Left cardiac atrium (tissue), 4 donors: ENCODE measurements at regions not wholly inside any gene's neighbourhood (a gene's known extent, or its start where the extent isn't known, plus 50 kb on each side); places are given as distances from the start of the nearest gene placed in this dataset.

Source experiments
- ATAC-seq, 2 donors: fragments of 200-7000 bp; cut with Tn5 transposase; one replicate each; pipeline ENCODE4 v1.9.1; 2020; ENCODE audit warnings: mild to moderate bottlenecking in 2 of 2, moderate library complexity in 2 of 2
- DNase-seq: peaks from one replicate; pipeline ENCODE4 v3.0.0-alpha.2; 2020
- intact Hi-C, 2 donors: fragments of 100-400 bp; cut with DNase I; formaldehyde crosslinking; loops; one replicate each; pipeline versions ENCODE4 v1.14.1 to v1.15.1; 2022 to 2023
- donor health status: DM: no; HTN: yes; CAD: no.
- donor health status: DM: no; HTN: yes; CAD: no; lungs with severe emphysema.
- donor health status: DM: yes; HTN: yes; CAD: no.
- donor health status: Dilated cardiomyopathy.

DNA sequence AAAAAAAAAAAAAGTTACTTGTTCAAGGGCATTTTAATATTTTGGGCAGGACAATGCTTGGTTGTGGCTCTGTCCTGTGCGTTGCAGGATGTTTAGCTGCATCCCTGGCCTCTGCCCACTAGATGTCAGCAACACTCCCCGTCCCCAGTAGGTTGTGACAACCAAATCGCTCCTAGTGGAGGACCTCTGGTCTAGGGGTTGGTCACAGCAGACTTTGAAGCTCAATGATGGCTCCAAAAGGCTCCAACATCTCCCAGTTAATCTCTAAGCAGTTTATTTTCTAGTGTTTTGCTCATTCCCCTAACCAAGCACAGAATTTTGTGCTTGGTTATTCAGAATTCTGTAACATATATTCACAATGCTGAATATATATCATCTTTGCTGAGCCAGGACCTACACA is 67.0 kb downstream of the CHRNA1 start:
- intact Hi-C loops: no loop called here
- DNase-seq (peak; percentile 45), ATAC-seq (peak; percentile 82 to 83)

GRCh38 chr2:174694920-174695319 is 69.4 kb downstream of the CHRNA1 start:
- intact Hi-C loops: no loop called here
- ATAC-seq (no peak), DNase-seq (no peak)

- intact Hi-C loops: no loop called here
- ATAC-seq (no peak), DNase-seq (no peak)
Measured at GRCh38 chr2:174694196-174694878, 69.9 kb downstream of the CHRNA1 start.

DNA sequence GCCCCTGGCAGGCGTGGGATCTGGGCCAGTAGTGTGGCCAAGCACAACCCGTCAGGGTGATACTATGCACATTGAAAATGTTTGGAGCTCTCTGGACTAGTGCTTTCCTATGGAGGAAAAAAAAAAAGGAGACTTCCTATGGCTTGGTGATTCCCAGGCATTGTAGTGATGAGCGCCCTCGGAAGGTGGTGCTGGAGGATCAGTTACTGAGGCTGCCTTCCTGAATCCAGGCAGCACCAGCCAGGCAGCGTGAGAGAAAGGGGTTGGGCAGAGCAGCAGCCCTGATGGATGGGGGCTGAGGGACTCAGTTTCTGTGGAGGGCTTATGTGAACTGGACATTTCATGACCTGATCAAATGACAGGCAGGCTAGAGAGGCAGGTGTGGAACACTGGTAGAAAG is 70.9 kb downstream of the CHRNA1 start:
- ATAC-seq (no peak), DNase-seq (no peak)
- intact Hi-C loops: no loop called here

DNA sequence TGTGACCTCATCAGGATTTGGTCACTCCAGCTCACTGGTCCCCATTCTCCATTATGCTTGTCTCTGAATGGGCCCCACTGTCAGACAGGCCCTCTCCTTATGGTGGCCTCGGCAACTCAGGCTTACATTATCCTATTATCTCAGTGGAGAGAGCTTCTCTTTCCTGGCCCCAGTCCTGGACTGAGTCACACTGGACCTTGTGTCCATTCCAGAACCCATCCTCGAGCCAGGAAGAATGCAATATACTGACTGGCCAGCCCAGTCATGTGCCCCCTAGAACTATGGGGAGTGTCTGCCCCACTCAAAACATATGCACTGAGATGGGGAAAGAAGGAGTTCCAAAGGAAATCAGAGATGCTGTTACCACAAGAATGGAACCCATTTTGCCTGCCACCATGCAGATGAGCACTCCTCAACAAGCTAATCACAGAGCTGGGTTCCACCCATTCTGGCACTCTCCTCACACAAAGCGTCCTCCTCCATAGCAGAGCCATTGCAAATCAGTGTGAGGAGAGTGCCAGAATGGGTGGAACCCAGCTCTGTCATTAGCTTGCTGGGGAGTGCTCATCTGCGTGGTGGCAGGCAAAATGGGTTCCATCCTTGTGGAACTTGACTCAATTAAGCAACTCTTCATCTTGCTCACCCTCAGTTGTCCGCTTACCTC is 71.9 kb downstream of the CHRNA1 start:
- intact Hi-C loops: no loop called here
- ATAC-seq (peak in 1 of 2 donors; percentile 28), DNase-seq (no peak)

- DNase-seq (no peak), ATAC-seq (no peak)
- intact Hi-C loops: no loop called here
Measured at GRCh38 chr2:174691201-174691779, 73.0 kb downstream of the CHRNA1 start.

GRCh38 chr2:174690026-174690425 is 74.2 kb downstream of the CHRNA1 start:
- intact Hi-C loops: no loop called here
- ATAC-seq: no peak
- DNase-seq: no peak

GRCh38 chr2:174688079-174688478 is 76.2 kb downstream of the CHRNA1 start:
- DNase-seq (no peak), ATAC-seq (no peak)
- intact Hi-C loops: loop anchor here (5.0 to 10.0 kb wide), 3 partner anchors 73 to 226 kb away; no protein-coding TSS in a partner anchor

GRCh38 chr2:174686430-174686829 is 77.8 kb downstream of the CHRNA1 start:
- no peak for ATAC-seq
- intact Hi-C loops: loop anchor here (5.0 to 10.0 kb wide), 3 partner anchors 72 to 224 kb away; no protein-coding TSS in a partner anchor

GRCh38 chr2:174683392-174683759 is 80.9 kb downstream of the CHRNA1 start:
- ATAC-seq: peak; percentile 16 to 29
- intact Hi-C loops: loop anchor here (10.0 kb wide), 2 partner anchors 69 to 219 kb away; no protein-coding TSS in a partner anchor
- no peak for DNase-seq

More at GRCh38 chr2:174686430-174686829, 77.8 kb downstream of the CHRNA1 start:
- no peak for DNase-seq

- ATAC-seq (peak; percentile 88 to 95), DNase-seq (peak; percentile 83)
- intact Hi-C loops: loop anchor here (10.0 kb wide), 2 partner anchors 68 to 218 kb away; no protein-coding TSS in a partner anchor
Measured at GRCh38 chr2:174682578-174683391, 81.5 kb downstream of the CHRNA1 start.

GRCh38 chr2:174682007-174682577 is 82.2 kb downstream of the CHRNA1 start:
- ATAC-seq (peak; percentile 65 to 72), DNase-seq (peak; percentile 60)
- intact Hi-C loops: loop anchor here (10.0 kb wide), 2 partner anchors 67 to 217 kb away; no protein-coding TSS in a partner anchor

- ATAC-seq: peak; percentile 9 to 33
- intact Hi-C loops: loop anchor here (10.0 kb wide), 2 partner anchors 67 to 217 kb away; no protein-coding TSS in a partner anchor
- no peak for DNase-seq
Measured at GRCh38 chr2:174681099-174682006, 82.9 kb downstream of the CHRNA1 start.

DNA sequence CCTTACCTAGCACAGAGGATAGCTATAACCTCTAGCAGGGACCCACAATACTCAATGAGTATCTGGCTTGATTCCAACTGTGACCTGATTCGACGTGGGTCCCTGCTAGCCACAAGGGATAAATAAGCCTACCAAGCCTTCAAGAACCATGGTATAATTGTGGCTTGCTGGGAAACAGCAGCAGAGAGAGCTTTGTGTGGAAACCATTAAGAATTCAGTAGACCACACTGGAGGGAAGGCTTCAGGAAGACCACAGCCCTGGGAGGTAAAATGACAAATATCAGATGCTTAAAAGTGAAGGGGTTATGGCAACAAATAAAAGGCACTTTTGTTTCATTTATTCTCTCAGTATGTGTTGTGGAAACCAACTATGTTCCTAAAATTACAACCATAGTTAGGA is 82.6 kb upstream of the WIPF1 start:
- no peak for ATAC-seq
- intact Hi-C loops: loop anchor here (10.0 kb wide), 2 partner anchors 65 to 215 kb away; no protein-coding TSS in a partner anchor
- no peak for DNase-seq

- no peak for ATAC-seq
- no peak for DNase-seq
- intact Hi-C loops: no loop called here
Measured at GRCh38 chr2:174678395-174678794, 80.8 kb upstream of the WIPF1 start.

GRCh38 chr2:174675615-174676014 is 78.0 kb upstream of the WIPF1 start:
- no peak for ATAC-seq
- intact Hi-C loops: no loop called here

DNA sequence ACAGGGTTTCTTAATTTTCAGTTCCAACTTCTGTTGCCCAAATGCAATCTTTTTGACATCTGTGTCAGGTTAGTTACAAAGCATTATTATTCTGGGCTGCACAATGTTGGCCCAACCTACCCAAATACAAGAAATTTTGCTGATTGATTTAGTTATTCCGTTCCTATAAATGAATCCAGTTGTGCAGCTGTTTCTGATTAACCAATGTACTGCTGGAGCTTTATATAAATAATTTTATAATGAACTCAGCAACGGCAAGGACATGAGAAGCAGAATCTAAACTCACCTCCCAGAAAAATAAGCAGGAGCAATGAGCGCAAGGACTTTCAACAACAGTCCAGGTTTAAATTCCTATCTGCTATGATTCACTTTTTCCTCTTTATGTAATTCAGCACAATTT is 76.3 kb upstream of the WIPF1 start:
- ATAC-seq (no peak), DNase-seq (no peak)
- intact Hi-C loops: no loop called here

More at GRCh38 chr2:174675615-174676014, 78.0 kb upstream of the WIPF1 start:
- no peak for DNase-seq

DNA sequence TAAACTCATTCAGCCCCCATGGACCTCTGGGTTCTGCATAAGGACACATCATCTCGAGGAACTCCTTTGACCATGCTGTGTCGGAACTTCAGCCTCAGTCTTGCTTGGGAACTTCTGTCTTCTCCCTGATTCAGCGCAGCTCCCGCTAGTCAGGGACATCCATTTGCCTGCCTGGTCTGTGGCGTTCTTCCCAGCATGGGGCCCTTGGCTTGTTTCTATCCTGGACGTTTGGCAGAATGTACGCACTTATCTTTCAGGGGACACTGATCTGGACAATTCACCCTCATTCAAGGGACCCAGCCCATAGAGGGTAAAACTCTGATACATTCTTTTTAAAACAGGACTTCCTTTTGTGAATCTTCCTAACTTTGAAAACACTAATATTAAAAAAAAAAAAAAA is 75.8 kb upstream of the WIPF1 start:
- intact Hi-C loops: no loop called here
- DNase-seq (no peak), ATAC-seq (peak in 1 of 2 donors; percentile 23)
